ENCODE measurements at regions not wholly inside any gene's neighbourhood (a gene's known extent, or its start where the extent isn't known, plus 50 kb on each side); places are given as distances from the start of the nearest gene placed in this dataset.

GRCh38 chr4:177191991-177192390 is 117.7 kb upstream of the NEIL3 start:
- TF ChIP-seq CTCF (IDR thresholded peaks at IDR 0.05; ENCODE audit: low read depth, low read length) (no peak), EZH2phosphoT487 (IDR thresholded peaks at IDR 0.05; ENCODE audit: low read depth) (no peak)
